ENCODE measurements at regions not wholly inside any gene's neighbourhood (a gene's known extent, or its start where the extent isn't known, plus 50 kb on each side); places are given as distances from the start of the nearest gene placed in this dataset.

DNA sequence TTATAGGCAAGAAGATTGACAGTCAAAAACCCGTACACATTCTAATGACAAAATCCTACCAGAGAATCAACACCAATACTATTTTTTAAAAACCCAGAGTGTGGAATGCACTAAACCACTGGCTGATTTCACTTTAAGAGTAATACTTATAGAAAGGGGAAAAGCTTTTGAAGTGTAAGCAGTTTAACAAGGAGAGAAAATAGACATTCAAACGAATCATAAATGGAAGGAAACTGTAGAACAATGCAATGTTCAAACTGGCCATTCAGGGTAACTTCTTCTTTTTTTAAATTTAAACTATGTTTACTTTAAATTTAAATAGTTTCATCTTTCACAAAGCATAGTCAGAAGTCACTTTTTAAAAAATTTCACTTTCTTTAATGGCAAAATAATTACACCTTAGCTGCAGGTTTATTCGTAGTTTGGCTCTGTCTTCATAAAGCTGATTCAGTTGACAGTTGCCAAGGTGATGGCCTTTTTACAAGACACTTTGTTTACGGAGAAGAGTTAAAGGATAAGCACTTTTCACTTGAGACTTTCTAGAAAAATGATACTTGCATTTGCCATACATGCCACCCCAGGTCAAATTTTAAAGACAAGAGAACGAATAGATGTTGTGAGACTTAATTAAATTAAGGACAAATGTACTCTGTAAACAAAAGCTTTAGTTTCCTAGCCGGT lies 82.4 kb upstream of the KLF3 start:
- no peak overlapping the region for H3K27ac Mint-ChIP-seq
- H3K4me1 Mint-ChIP-seq (ENCODE audit: unreplicated experiment) = peaks cover 16% of the 10 kb centered on the region
- H3K36me3 Mint-ChIP-seq = peaks cover 4% of the 10 kb centered on the region
- peaks cover 3% of the 10 kb centered on the region for H3K27me3 Mint-ChIP-seq
- H3K9me3 Mint-ChIP-seq = peaks cover 21% of the 10 kb centered on the region
- no peak for DNase-seq (ENCODE audit: extremely low spot score, unreplicated experiment)
- H3K4me3 Mint-ChIP-seq = no peak overlapping the region
- TF ChIP-seq, protein P1, sequence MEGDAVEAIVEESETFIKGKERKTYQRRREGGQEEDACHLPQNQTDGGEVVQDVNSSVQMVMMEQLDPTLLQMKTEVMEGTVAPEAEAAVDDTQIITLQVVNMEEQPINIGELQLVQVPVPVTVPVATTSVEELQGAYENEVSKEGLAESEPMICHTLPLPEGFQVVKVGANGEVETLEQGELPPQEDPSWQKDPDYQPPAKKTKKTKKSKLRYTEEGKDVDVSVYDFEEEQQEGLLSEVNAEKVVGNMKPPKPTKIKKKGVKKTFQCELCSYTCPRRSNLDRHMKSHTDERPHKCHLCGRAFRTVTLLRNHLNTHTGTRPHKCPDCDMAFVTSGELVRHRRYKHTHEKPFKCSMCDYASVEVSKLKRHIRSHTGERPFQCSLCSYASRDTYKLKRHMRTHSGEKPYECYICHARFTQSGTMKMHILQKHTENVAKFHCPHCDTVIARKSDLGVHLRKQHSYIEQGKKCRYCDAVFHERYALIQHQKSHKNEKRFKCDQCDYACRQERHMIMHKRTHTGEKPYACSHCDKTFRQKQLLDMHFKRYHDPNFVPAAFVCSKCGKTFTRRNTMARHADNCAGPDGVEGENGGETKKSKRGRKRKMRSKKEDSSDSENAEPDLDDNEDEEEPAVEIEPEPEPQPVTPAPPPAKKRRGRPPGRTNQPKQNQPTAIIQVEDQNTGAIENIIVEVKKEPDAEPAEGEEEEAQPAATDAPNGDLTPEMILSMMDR (conservative IDR thresholded peaks at IDR 0.05) = no peak

DNA sequence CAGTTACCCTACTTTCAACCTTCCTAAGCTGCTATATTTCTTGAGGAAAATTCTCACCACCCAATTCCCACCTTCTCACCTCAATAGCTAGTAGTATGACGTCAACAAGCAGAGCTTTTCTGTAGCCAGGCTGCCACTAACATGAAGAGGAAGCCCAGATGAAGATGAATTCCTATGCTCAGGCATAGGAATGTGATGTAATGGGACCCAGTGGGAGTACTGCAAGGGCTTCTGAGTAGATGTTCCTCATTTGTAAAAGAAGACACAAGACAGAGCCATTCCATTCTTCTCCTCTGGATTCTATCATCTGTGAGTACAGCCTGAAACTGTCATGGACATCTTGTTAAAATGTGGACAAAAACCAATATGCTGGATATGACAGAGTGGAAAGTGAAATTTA lies 81.6 kb upstream of the KLF3 start:
- Mint-ChIP-seq H3K4me3 (no peak overlapping the region), H3K4me1 (ENCODE audit: unreplicated experiment) (peaks cover 16% of the 10 kb centered on the region), H3K27me3 (peaks cover 3% of the 10 kb centered on the region), H3K9me3 (peaks cover 17% of the 10 kb centered on the region), H3K27ac (peak overlapping the region; percentile 34), H3K36me3 (peaks cover 4% of the 10 kb centered on the region)
- no peak for DNase-seq (ENCODE audit: extremely low spot score, unreplicated experiment)
- TF ChIP-seq, protein P1 (conservative IDR thresholded peaks at IDR 0.05) = no peak

DNA sequence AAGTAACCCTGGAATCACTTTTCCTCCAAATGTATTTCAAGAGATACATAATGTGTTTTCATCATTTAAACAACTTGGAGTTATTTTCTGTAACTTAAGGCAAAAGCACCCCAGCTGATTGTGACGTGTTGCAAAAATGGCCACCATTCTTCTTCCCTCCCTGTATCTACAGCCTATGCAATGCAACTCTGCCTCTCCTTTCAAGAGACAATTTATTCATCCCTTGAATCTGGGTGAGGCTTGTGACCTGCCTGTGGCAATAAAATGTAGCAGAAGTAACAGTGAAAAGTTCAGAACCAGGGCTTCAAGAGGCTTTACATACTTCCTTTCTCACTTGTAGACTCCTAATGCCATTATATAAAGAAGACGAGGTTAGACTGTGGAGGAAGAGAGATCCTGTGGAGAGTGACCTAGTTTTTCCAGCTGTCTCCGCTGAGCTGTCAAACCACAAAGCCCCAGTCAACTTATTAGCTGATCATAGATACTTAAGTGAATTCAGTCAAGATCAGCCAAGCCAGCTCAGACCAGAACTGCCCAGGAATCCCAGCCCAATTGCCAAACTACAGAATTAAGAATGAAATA lies 81.0 kb upstream of the KLF3 start:
- Mint-ChIP-seq H3K9me3 (peaks cover 19% of the 10 kb centered on the region), H3K36me3 (peaks cover 4% of the 10 kb centered on the region), H3K27ac (peak overlapping the region; percentile 40), H3K27me3 (peaks cover 3% of the 10 kb centered on the region), H3K4me1 (ENCODE audit: unreplicated experiment) (peaks cover 16% of the 10 kb centered on the region), H3K4me3 (no peak overlapping the region)
- DNase-seq (ENCODE audit: extremely low spot score, unreplicated experiment) = no peak
- TF ChIP-seq, protein P1 (conservative IDR thresholded peaks at IDR 0.05) = no peak

DNA sequence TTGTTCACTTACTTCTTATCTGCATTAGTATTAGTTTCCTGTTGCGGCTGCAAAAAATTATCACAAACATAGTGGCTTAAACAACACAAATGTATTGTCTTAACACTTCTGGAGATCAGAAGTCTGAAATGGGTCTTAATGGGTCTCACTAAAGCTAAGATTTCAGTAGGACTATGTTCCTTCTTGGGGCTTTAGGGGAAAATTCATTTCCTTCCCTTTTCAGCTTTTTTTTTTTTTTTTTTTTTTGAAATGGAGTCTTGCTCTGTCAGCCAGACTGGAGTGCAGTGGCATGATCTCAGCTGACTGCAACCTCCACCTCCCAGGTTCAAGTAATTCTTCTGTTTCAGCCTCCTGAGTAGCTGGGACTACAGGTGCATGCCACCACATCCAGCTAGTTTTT lies 78.1 kb upstream of the KLF3 start:
- no peak overlapping the region for H3K4me3 Mint-ChIP-seq
- H3K9me3 Mint-ChIP-seq = peaks cover 23% of the 10 kb centered on the region
- no peak for DNase-seq (ENCODE audit: extremely low spot score, unreplicated experiment)
- H3K27me3 Mint-ChIP-seq = peaks cover 3% of the 10 kb centered on the region
- peaks cover 7% of the 10 kb centered on the region for H3K36me3 Mint-ChIP-seq
- H3K27ac Mint-ChIP-seq = no peak overlapping the region
- peaks cover 16% of the 10 kb centered on the region for H3K4me1 Mint-ChIP-seq (ENCODE audit: unreplicated experiment)
- TF ChIP-seq, protein P1 (conservative IDR thresholded peaks at IDR 0.05) = no peak

DNA sequence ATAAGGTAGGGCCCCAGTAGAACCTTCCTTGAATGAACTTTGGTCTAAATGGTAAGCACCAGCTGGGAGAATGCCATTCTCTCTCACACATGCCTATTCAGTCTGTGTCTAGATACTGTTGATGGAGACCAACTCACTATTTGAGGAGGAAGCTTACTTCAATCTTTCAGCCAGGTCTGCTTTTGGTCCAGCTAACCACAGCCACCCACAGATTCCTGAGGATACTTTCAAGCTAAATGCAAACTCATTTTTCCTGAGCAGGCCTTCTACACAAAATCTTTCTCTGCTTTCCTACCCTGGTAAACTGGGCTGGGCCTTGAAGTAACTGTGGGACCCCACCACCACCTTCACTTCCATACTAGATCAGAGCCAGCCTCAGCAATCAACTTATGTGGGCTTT lies 76.9 kb upstream of the KLF3 start:
- no peak overlapping the region for H3K4me3 Mint-ChIP-seq
- TF ChIP-seq, protein P1 (conservative IDR thresholded peaks at IDR 0.05) = no peak
- peaks cover 10% of the 10 kb centered on the region for H3K4me1 Mint-ChIP-seq (ENCODE audit: unreplicated experiment)
- no peak for DNase-seq (ENCODE audit: extremely low spot score, unreplicated experiment)
- H3K36me3 Mint-ChIP-seq = peaks cover 7% of the 10 kb centered on the region
- H3K27me3 Mint-ChIP-seq = peaks cover 3% of the 10 kb centered on the region
- peaks cover 22% of the 10 kb centered on the region for H3K9me3 Mint-ChIP-seq
- H3K27ac Mint-ChIP-seq = no peak overlapping the region

All from type B pancreatic cell (in vitro differentiated cells).